Heart left ventricle (tissue), 13 donors: ENCODE measurements at regions not wholly inside any gene's neighbourhood (a gene's known extent, or its start where the extent isn't known, plus 50 kb on each side); places are given as distances from the start of the nearest gene placed in this dataset.

Experiments
- CTCF ChIP-seq, 12 donors: fragments of 200-600 bp; sonication (generic) in 4 of 12; IDR thresholded peaks; one replicate each; pipeline versions ENCODE4 v1.5.0 to v1.8.0; 2018 to 2022; ENCODE audit warnings: antibody characterized with exemption in 12 of 12, mild to moderate bottlenecking in 5 of 12
- POLR2A ChIP-seq, 2 donors: fragments of 450-650 bp; IDR thresholded peaks; one replicate each; pipeline ENCODE4 v1.6.1; 2017; ENCODE audit warnings: antibody characterized with exemption in 2 of 2, mild to moderate bottlenecking in 2 of 2, moderate library complexity in 2 of 2
- donor health status: ischemic (EF 13 %, LVEDD 7.1; RV severe dilation, severe dysfunction).
- donor health status: DM: no; HTN: yes; CAD: no.
- donor health status: DM: no; HTN: no; CAD: no.
- donor health status: ischemic (EF 25% LVEDD 6.9; RV normal size, moderate dysfunction).
- donor health status: ischemic (EF 25% LVEDD 5.7; RV mildly dilated, moderate dysfunction).
- donor health status: ischemic (EF 35%, LVEDD 5.7; RV mildly dilated, moderate dysfunction).
- donor health status: nonischemic (EF 11% LVEDD 7.7; RV severe dilation, severe dysfunction).
- donor health status: DM: yes; HTN: yes; CAD: no.
- donor health status: PGD.
- donor health status: ischemic (EF 29% LVEDD 5.4; RV normal size, mild dysfunction).
- donor health status: nonischemic (EF 23%, LVEDD 6.1; RV moderate dilation, normal function).

DNA sequence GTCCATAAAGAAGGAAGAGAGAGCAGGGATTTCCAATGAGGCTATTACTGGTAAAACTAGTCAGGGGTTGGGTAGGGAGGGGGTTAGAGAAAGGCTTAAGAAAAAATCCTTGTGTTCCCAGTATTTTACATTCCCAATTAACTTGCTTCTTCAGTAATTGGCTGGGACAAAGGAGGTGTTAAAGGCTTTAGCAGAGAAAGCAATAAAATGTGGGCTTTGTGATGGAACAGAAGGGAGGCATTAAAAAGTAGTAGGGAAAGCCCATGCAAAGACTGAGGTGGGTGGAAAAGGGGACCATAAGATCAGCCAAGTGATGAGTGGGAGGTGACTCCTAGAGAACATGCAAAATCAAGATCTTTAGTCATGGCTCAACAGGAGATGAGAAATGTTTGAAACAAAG lies 1467.2 kb downstream of the RPA4 start:
- TF ChIP-seq POLR2A (IDR thresholded peaks at IDR 0.05) (no peak), CTCF (IDR thresholded peaks at IDR 0.05) (no peak)
